ENCODE measurements at regions not wholly inside any gene's neighbourhood (a gene's known extent, or its start where the extent isn't known, plus 50 kb on each side); places are given as distances from the start of the nearest gene placed in this dataset.

GRCh38 chr13:78476910-78477309 is 126.4 kb downstream of the POU4F1 start:
- Histone ChIP-seq H3K4me3 (no peak overlapping the region), H3K9me3 (no peaks in the 10 kb centered on the region), H3K36me3 (no peaks in the 10 kb centered on the region), H3K4me1 (no peaks in the 10 kb centered on the region), H3K27me3 (no peaks in the 10 kb centered on the region), H3K27ac (no peak overlapping the region)
- no peak for TF ChIP-seq POLR2A (IDR thresholded peaks at IDR 0.05)
- TF ChIP-seq EP300 (IDR thresholded peaks at IDR 0.05), result no peak
- TF ChIP-seq POLR2AphosphoS5 (IDR thresholded peaks at IDR 0.05), result no peak
- no peak for TF ChIP-seq CTCF (IDR thresholded peaks at IDR 0.05)
- no peak for DNase-seq (ENCODE audit: low spot score in 2 of 2)
- WGBS, result 79% methylated on average over 8 of the region's 8 CpGs

GRCh38 chr13:78468621-78469020 is 134.7 kb downstream of the POU4F1 start:
- Histone ChIP-seq H3K36me3 (no peaks in the 10 kb centered on the region), H3K27ac (no peak overlapping the region), H3K4me1 (no peaks in the 10 kb centered on the region), H3K9me3 (no peaks in the 10 kb centered on the region), H3K4me3 (no peak overlapping the region), H3K27me3 (no peaks in the 10 kb centered on the region)
- DNase-seq (ENCODE audit: low spot score in 2 of 2), result no peak
- TF ChIP-seq CTCF (IDR thresholded peaks at IDR 0.05), result no peak
- TF ChIP-seq POLR2AphosphoS5 (IDR thresholded peaks at IDR 0.05), result no peak
- TF ChIP-seq EP300 (IDR thresholded peaks at IDR 0.05), result no peak
- no peak for TF ChIP-seq POLR2A (IDR thresholded peaks at IDR 0.05)
- WGBS, result 89% methylated on average over 2 of the region's 2 CpGs

- no peak for DNase-seq (ENCODE audit: low spot score in 2 of 2)
- Histone ChIP-seq H3K4me3 (no peak overlapping the region), H3K9me3 (no peaks in the 10 kb centered on the region), H3K27ac (no peak overlapping the region), H3K4me1 (no peaks in the 10 kb centered on the region), H3K27me3 (no peaks in the 10 kb centered on the region), H3K36me3 (no peaks in the 10 kb centered on the region)
- 71% methylated on average over 1 of the region's 1 CpG for WGBS
- no peak for TF ChIP-seq EP300 (IDR thresholded peaks at IDR 0.05)
- TF ChIP-seq POLR2A (IDR thresholded peaks at IDR 0.05), result no peak
- no peak for TF ChIP-seq POLR2AphosphoS5 (IDR thresholded peaks at IDR 0.05)
- no peak for TF ChIP-seq CTCF (IDR thresholded peaks at IDR 0.05)
Observed at GRCh38 chr13:78465250-78465649, 138.1 kb downstream of the POU4F1 start.

GRCh38 chr13:78460176-78460575 is 143.2 kb downstream of the POU4F1 start:
- H3K4me1 ChIP-seq, result no peaks in the 10 kb centered on the region
- no peaks in the 10 kb centered on the region for H3K27me3 ChIP-seq
- no peak for DNase-seq (ENCODE audit: low spot score in 2 of 2)
- no peak overlapping the region for H3K4me3 ChIP-seq
- H3K9me3 ChIP-seq, result no peaks in the 10 kb centered on the region
- no peaks in the 10 kb centered on the region for H3K36me3 ChIP-seq
- H3K27ac ChIP-seq, result no peak overlapping the region
- 87% methylated on average over 2 of the region's 2 CpGs for WGBS
- TF ChIP-seq POLR2A (IDR thresholded peaks at IDR 0.05), result no peak
- no peak for TF ChIP-seq POLR2AphosphoS5 (IDR thresholded peaks at IDR 0.05)
- no peak for TF ChIP-seq CTCF (IDR thresholded peaks at IDR 0.05)
- TF ChIP-seq EP300 (IDR thresholded peaks at IDR 0.05), result no peak

- WGBS, result 79% methylated on average over 4 of the region's 4 CpGs
- Histone ChIP-seq H3K9me3 (no peaks in the 10 kb centered on the region), H3K4me1 (no peaks in the 10 kb centered on the region), H3K4me3 (no peak overlapping the region), H3K27me3 (no peaks in the 10 kb centered on the region), H3K36me3 (no peaks in the 10 kb centered on the region), H3K27ac (no peak overlapping the region)
- TF ChIP-seq CTCF (IDR thresholded peaks at IDR 0.05), result no peak
- TF ChIP-seq POLR2AphosphoS5 (IDR thresholded peaks at IDR 0.05), result no peak
- TF ChIP-seq EP300 (IDR thresholded peaks at IDR 0.05), result no peak
- TF ChIP-seq POLR2A (IDR thresholded peaks at IDR 0.05), result no peak
- DNase-seq (ENCODE audit: low spot score in 2 of 2), result no peak
Observed at GRCh38 chr13:78443839-78444238, 159.5 kb downstream of the POU4F1 start.
